ENCODE measurements at regions not wholly inside any gene's neighbourhood (a gene's known extent, or its start where the extent isn't known, plus 50 kb on each side); places are given as distances from the start of the nearest gene placed in this dataset.

DNA sequence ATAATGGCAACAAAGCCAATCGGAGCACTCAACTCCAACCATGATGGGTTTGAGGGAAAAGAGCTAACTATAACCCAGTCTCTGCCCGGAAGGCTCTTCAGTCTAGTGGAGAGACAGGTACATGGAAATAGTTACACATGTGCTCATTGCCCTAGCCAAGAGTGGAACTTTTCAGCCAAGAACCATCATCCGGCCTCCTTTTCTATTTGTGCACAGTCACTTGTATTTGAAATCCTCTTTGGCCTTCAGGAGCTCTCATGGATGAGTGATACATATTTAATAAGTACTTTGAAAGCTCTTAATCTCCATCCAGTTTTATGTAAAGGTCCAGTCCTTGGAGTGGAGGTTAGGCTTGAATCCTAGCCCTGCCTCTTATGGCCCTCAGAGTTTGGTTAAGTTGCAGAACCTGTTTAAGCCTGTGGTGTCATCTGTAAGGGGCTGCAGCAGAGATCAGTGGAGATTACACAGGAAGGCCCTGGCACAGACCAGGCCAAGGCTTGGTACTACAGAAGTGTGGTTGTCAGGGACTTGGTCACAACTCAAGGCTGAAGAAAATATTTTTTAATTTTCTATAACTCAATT, 72.3 kb upstream of the SMLR1 start:
- intact Hi-C loops (cut with micrococcal nuclease) = no loop called here
- Histone ChIP-seq H3K4me2 (ENCODE audit: insufficient read depth, low read length) (no peak overlapping the region), H3K27ac (ENCODE audit: extremely low read depth, low read depth, low read length) (no peak overlapping the region), H3K36me3 (ENCODE audit: control insufficient read depth, insufficient read depth, low read length) (no peaks in the 10 kb centered on the region), H3K9me3 (replicated peaks; ENCODE audit: control insufficient read depth, insufficient read depth, low read depth, low read length) (no peaks in the 10 kb centered on the region), H2AFZ (ENCODE audit: low read depth, low read length) (no peak overlapping the region), H3K9me1 (ENCODE audit: control insufficient read depth, insufficient read depth, low read length) (no peaks in the 10 kb centered on the region), H3K4me1 (replicated peaks in 1 of 2; ENCODE audit: control insufficient read depth in 2 of 2, insufficient read depth in 2 of 2, low read length in 2 of 2) (no peaks in the 10 kb centered on the region), H3K9ac (ENCODE audit: insufficient read depth in 1 of 2, low read depth in 2 of 2, low read length in 2 of 2) (no peak overlapping the region), H3K4me3 (no peak overlapping the region), H4K20me1 (replicated peaks; ENCODE audit: control insufficient read depth, insufficient read depth, low read length) (no peaks in the 10 kb centered on the region), H3K27me3 (ENCODE audit: control insufficient read depth in 2 of 2, insufficient read depth in 2 of 2, low read length in 2 of 2) (no peaks in the 10 kb centered on the region), H3K79me2 (ENCODE audit: control insufficient read depth, insufficient read depth, low read length) (no peaks in the 10 kb centered on the region)
- FAIRE-seq (no peak), DNase-seq (ENCODE audit: extremely low read depth in 1 of 4, low spot score in 3 of 4) (no peak), ATAC-seq (no peak)
- WGBS (ENCODE audit: insufficient coverage, low coverage, missing lambda C conversion rate) = 7% methylated on average over 3 of the region's 3 CpGs
- no TSS peak for BruUV-seq (replicated peaks)
- POLR2A ChIA-PET = interaction anchor here (0.5 to 1.1 kb wide), 2 partner anchors 10 to 538 kb away, joined by 3 to 4 read pairs; no protein-coding TSS in a partner anchor
- CTCF ChIA-PET (ENCODE audit: low intra/inter-chr PET ratio) = no interaction called here
- no peak for TF ChIP-seq ZNF41 (CRISPR knock-in tag; conservative IDR thresholded peaks at IDR 0.05)
- TF ChIP-seq MCM2 (IDR thresholded peaks at IDR 0.05; ENCODE audit: low read depth) = no peak
- no peak for TF ChIP-seq CHD1 (IDR thresholded peaks at IDR 0.05; ENCODE audit: low read length)
- no peak for TF ChIP-seq STAT5A (IDR thresholded peaks at IDR 0.05; ENCODE audit: borderline replicate concordance, low read length)
- TF ChIP-seq SNIP1 (IDR thresholded peaks at IDR 0.05; ENCODE audit: low read depth) = no peak
- in situ Hi-C loops (cut with MboI) = no loop called here

DNA sequence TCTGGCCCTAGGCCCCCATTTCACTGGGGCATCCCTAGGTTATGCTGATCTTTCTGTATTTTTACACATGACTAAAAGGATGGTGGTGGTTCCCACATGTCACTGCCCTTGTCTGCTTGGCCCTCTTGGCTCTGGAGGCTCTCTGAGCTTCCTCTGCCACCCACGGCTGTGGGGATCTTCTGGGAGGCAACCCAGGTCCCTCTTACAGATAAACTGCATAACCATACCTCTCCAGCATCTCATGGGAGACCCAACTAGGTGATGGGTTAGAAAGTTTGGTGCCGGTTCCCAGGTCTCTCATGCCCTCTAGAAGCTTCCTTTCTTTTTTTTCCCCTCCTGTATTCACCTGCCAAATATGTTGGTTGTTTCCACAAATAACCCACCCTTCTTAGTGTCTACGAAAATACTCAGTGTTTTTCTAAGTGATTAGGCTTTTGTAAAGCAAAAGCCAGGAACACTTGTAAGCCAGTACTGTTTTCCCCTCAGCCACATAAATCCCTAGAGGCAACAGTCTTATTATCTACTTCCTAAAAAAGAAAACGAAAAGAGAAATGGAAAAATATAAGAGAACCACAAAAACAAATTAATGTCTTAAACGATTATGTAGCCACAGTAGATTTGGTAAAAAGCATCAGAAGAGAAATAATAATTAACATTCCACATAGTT, 71.7 kb upstream of the SMLR1 start:
- in situ Hi-C loops (cut with MboI) = no loop called here
- 0% methylated on average over 4 of the region's 5 CpGs for WGBS (ENCODE audit: insufficient coverage, low coverage, missing lambda C conversion rate)
- no peak overlapping the region for H3K9ac ChIP-seq (ENCODE audit: insufficient read depth in 1 of 2, low read depth in 2 of 2, low read length in 2 of 2)
- ChIA-PET POLR2A (no interaction called here), CTCF (ENCODE audit: low intra/inter-chr PET ratio) (no interaction called here)
- intact Hi-C loops (cut with micrococcal nuclease) = no loop called here
- H3K36me3 ChIP-seq (ENCODE audit: control insufficient read depth, insufficient read depth, low read length) = no peaks in the 10 kb centered on the region
- H3K27ac ChIP-seq (ENCODE audit: extremely low read depth, low read depth, low read length) = no peak overlapping the region
- no peak for DNase-seq (ENCODE audit: extremely low read depth in 1 of 4, low spot score in 3 of 4)
- H3K4me1 ChIP-seq (replicated peaks in 1 of 2; ENCODE audit: control insufficient read depth in 2 of 2, insufficient read depth in 2 of 2, low read length in 2 of 2) = no peaks in the 10 kb centered on the region
- H3K4me2 ChIP-seq (ENCODE audit: insufficient read depth, low read length) = no peak overlapping the region
- ATAC-seq = no peak
- no peaks in the 10 kb centered on the region for H3K9me3 ChIP-seq (replicated peaks; ENCODE audit: control insufficient read depth, insufficient read depth, low read depth, low read length)
- H4K20me1 ChIP-seq (replicated peaks; ENCODE audit: control insufficient read depth, insufficient read depth, low read length) = no peaks in the 10 kb centered on the region
- no peaks in the 10 kb centered on the region for H3K79me2 ChIP-seq (ENCODE audit: control insufficient read depth, insufficient read depth, low read length)
- no peak overlapping the region for H2AFZ ChIP-seq (ENCODE audit: low read depth, low read length)
- BruUV-seq (replicated peaks) = no TSS peak
- no peaks in the 10 kb centered on the region for H3K27me3 ChIP-seq (ENCODE audit: control insufficient read depth in 2 of 2, insufficient read depth in 2 of 2, low read length in 2 of 2)
- FAIRE-seq = no peak
- no peaks in the 10 kb centered on the region for H3K9me1 ChIP-seq (ENCODE audit: control insufficient read depth, insufficient read depth, low read length)
- H3K4me3 ChIP-seq = no peak overlapping the region
- TF ChIP-seq GTF2E2 (tag; IDR thresholded peaks at IDR 0.05) (no peak), NR2F6 (CRISPR knock-in tag; IDR thresholded peaks at IDR 0.05) (no peak), HNRNPL (IDR thresholded peaks at IDR 0.05; ENCODE audit: low read depth, low read length) (no peak), MAZ (CRISPR knock-in tag; conservative IDR thresholded peaks at IDR 0.05 in 1 of 2, IDR thresholded peaks at IDR 0.05 in 1 of 2) (no peak), ZBTB7A (IDR thresholded peaks at IDR 0.05; ENCODE audit: borderline replicate concordance, control insufficient read depth, low read depth, low read length) (no peak)
- TF ChIP-seq, protein P1, sequence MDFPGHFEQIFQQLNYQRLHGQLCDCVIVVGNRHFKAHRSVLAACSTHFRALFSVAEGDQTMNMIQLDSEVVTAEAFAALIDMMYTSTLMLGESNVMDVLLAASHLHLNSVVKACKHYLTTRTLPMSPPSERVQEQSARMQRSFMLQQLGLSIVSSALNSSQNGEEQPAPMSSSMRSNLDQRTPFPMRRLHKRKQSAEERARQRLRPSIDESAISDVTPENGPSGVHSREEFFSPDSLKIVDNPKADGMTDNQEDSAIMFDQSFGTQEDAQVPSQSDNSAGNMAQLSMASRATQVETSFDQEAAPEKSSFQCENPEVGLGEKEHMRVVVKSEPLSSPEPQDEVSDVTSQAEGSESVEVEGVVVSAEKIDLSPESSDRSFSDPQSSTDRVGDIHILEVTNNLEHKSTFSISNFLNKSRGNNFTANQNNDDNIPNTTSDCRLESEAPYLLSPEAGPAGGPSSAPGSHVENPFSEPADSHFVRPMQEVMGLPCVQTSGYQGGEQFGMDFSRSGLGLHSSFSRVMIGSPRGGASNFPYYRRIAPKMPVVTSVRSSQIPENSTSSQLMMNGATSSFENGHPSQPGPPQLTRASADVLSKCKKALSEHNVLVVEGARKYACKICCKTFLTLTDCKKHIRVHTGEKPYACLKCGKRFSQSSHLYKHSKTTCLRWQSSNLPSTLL (IDR thresholded peaks at IDR 0.05) = no peak
- TF ChIP-seq, protein P2, sequence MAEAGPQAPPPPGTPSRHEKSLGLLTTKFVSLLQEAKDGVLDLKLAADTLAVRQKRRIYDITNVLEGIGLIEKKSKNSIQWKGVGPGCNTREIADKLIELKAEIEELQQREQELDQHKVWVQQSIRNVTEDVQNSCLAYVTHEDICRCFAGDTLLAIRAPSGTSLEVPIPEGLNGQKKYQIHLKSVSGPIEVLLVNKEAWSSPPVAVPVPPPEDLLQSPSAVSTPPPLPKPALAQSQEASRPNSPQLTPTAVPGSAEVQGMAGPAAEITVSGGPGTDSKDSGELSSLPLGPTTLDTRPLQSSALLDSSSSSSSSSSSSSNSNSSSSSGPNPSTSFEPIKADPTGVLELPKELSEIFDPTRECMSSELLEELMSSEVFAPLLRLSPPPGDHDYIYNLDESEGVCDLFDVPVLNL (CRISPR knock-in tag; IDR thresholded peaks at IDR 0.05; ENCODE audit: low read depth) = no peak
